ENCODE measurements at regions not wholly inside any gene's neighbourhood (a gene's known extent, or its start where the extent isn't known, plus 50 kb on each side); places are given as distances from the start of the nearest gene placed in this dataset.
"Not testable (repeated sequence)": the region's sequence is repeated elsewhere in the genome, so short reads cannot be mapped to it uniquely, and the experiment has no call there.

- DNase-seq (ENCODE audit: low spot score) = no peak
These were observed 166.7 kb downstream of the HAO1 start for GRCh38 chr20:7773511-7773910.

GRCh38 chr20:7775072-7775471 lies 165.2 kb downstream of the HAO1 start:
- no peak for DNase-seq (ENCODE audit: low spot score)

DNA sequence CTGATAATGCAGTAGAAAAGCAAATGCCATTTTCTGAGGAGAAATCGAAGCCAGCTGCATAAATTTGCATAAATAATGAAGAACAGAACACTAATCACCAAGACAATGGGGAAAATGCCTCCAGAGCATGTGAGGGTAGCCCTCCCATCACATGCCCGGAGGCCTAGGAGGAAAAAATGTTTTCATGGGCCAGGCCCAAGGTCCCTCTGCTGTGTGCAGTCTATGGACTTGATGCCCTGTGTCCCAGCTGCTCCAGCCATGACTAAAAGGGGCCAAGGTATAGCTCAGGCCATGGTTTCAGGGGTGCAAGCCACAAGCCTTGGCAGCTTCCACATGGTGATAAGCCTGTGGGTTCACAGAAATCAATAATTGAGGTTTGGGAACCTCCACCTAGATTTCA lies 164.1 kb downstream of the HAO1 start:
- no peak for DNase-seq (ENCODE audit: low spot score)

DNA sequence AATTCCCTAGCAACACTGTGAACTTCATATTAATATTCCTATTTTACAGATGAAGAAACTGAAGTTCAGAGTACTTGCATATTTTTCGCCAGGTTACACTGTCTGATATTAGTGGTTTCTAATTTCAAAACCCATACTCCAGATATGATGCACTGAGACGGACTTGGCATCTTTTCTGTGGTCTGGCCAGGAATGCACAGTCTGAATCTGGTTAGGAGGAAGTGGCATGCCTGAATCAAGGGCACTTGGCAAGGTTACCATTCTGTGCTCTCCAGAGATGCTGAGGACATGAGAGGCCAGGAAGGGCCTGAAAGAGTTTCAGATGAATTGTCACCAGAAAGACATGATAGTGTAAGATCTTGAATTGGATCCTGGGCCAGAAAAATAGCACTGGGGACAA lies 150.1 kb downstream of the HAO1 start:
- no peak for DNase-seq (ENCODE audit: low spot score)

DNA sequence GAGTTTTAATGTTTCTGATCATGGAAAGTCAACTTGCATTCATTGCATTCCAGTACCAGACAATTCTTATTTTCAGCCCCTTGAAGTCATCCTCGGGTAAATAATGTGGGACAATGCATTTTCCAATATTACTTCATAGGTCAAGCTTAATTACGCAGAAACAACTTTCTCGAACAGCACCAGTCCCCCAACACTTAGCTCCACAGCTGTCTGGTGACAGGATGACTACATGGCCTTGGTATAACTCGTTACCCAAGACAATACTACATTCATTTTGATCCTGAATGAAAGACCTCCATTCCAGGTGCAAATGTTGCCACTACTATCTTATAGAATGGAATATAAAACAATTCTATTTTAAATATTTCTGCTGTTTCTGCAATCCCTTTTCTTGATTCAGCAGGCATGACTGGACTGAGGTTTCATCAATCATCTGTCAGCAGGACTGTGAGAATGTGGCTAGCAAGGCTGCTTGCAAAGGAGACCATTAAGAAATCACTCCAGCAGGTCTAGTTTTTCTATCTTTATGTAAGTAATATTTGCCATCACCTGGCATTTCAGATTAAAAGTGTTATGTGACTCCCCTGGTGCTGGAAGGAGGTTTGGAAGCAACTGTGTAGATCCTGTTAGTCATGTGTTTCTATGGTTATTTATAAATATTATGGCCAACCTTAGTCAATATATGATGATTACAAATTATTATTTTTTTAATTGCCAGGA lies 147.9 kb downstream of the HAO1 start:
- DNase-seq (ENCODE audit: low spot score) = no peak

GRCh38 chr20:7798176-7798575 lies 142.1 kb downstream of the HAO1 start:
- no peak for DNase-seq (ENCODE audit: low spot score)

GRCh38 chr20:7799862-7800261 lies 140.4 kb downstream of the HAO1 start:
- no peak for DNase-seq (ENCODE audit: low spot score)

DNA sequence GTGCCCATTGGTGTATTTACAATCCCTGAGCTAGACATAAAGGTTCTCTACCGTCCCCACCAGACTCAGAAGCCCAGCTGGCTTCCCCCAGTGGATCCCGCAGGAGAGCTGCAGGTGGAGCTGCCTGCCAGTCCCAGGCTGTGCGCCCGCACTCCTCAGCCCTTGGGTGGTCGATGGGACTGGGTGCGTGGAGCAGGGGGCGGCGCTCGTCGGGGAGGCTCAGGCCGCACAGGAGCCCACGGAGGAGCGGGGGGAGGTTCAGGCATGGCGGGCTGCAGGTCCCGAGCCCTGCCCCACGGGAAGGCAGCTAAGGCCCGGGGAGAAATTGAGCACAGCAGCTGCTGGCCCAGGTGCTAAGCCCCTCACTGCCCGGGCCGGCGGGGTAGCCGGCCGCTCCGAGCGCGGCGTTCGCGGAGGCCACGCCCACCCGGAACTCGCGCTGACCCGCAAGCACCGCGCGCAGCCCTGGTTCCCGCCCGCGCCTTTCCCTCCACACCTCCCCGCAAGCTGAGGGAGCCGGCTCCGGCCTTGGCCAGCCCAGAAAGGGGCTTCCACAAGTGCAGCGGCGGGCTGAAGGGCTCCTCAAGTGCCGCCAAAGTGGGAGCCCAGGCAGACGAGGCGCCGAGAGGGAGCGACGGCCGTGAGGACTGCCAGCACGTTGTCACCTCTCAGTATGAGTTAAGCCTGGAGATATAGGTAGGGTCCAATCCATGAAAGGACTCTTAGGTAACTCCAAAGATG lies 136.7 kb downstream of the HAO1 start:
- not testable (repeated sequence) for DNase-seq (ENCODE audit: low spot score)

GRCh38 chr20:7806831-7807230 lies 133.4 kb downstream of the HAO1 start:
- DNase-seq (ENCODE audit: low spot score) = no peak

- DNase-seq (ENCODE audit: low spot score) = no peak
These were observed 123.0 kb downstream of the HAO1 start for GRCh38 chr20:7817286-7817685.

GRCh38 chr20:7818477-7818876 lies 121.8 kb downstream of the HAO1 start:
- DNase-seq (ENCODE audit: low spot score) = no peak

- no peak for DNase-seq (ENCODE audit: low spot score)
These were observed 119.4 kb downstream of the HAO1 start for GRCh38 chr20:7820897-7821296.

- no peak for DNase-seq (ENCODE audit: low spot score)
These were observed 117.5 kb downstream of the HAO1 start for GRCh38 chr20:7822772-7823171.

DNA sequence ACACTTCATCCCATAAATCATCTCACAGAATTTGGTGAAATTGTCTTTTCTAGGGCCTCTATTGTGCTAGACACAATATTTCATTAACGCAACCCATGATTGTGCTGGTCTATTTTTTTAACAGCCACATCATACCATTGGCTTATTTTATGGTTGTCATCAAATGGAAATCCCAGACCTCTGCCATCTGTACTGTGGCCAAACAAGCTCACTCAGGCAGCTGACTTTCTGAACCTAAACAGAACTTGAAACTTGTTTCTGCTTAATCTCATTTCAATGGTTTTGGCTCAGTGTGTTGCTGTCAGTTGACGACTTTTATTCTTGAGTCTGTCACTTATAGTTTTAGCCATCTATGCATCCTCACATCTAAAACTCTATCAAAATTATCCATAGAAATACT lies 111.8 kb downstream of the HAO1 start:
- DNase-seq (ENCODE audit: low spot score) = peak; percentile 27

DNA sequence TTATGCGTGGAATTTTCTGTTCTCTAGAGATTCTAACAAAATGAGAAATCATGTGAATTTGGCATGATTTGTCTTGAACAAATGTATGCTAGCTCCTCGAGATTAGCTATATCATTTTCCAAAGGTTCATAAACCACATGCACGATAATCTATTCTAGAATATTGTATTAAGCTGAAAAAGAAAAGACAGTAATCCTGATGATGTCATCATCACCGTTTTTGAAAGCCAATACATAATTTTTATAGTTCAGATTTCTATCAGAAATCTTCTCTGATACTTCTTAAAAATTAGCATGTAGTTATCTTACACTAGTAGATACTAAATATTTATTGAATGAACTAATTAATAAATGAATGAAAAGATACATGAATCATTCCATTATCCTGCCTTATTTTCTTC lies 111.2 kb downstream of the HAO1 start:
- no peak for DNase-seq (ENCODE audit: low spot score)

DNA sequence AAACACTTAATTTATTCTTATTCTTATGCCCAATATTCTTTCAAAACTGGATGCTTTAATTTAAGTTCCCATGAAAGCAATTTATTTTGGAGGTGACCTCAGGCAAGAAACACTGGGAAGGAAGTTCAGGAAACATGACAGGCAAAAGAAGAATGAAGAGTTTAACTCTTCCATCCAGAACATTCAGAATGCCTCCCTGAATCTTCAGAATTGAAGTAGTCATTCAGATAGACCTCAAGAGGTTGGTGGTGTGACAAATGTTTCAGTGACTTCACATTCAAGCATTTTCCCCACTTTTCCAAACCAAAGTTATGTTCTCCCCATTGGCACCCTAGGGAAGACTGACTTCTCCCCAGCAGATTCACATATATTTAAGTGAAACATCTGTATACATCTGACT lies 110.5 kb downstream of the HAO1 start:
- no peak for DNase-seq (ENCODE audit: low spot score)

Data from mucosa of gallbladder (tissue), 1 donor.